Middle frontal gyrus (tissue), 1 donor: ENCODE measurements at regions not wholly inside any gene's neighbourhood (a gene's known extent, or its start where the extent isn't known, plus 50 kb on each side); places are given as distances from the start of the nearest gene placed in this dataset.
"Not testable (repeated sequence)": the region's sequence is repeated elsewhere in the genome, so short reads cannot be mapped to it uniquely, and the experiment has no call there.

Experiments used
- DNase-seq: peaks from one replicate; pipeline ENCODE4 v3.0.0-alpha.2; 2015; ENCODE audit warnings: low spot score; ENCODE audit errors: extremely low spot score

- no peak for DNase-seq
Measured at GRCh38 chr12:47610686-47611252, 95.1 kb downstream of the RPAP3 start.

GRCh38 chr12:47609806-47610205, 96.0 kb downstream of the RPAP3 start:
- DNase-seq, result no peak

GRCh38 chr12:47608671-47609070, 97.2 kb downstream of the RPAP3 start:
- not testable (repeated sequence) for DNase-seq

- DNase-seq, result no peak
Measured at GRCh38 chr12:47604221-47604873, 101.5 kb downstream of the RPAP3 start.

- DNase-seq, result no peak
Measured at GRCh38 chr12:47602949-47603558, 102.8 kb downstream of the RPAP3 start.

- no peak for DNase-seq
Measured at GRCh38 chr12:47602325-47602724, 103.5 kb downstream of the RPAP3 start.

GRCh38 chr12:47601071-47601470, 104.8 kb downstream of the RPAP3 start:
- DNase-seq, result no peak

GRCh38 chr12:47591795-47592194, 114.0 kb downstream of the RPAP3 start:
- DNase-seq, result no peak

- no peak for DNase-seq
Measured at GRCh38 chr12:47591361-47591791, 114.5 kb downstream of the RPAP3 start.

- no peak for DNase-seq
Measured at GRCh38 chr12:47590771-47591360, 115.0 kb downstream of the RPAP3 start.

GRCh38 chr12:47586952-47587669, 118.7 kb downstream of the RPAP3 start:
- no peak for DNase-seq

GRCh38 chr12:47585507-47585906, 120.3 kb downstream of the RPAP3 start:
- DNase-seq, result no peak

- DNase-seq, result no peak
Measured at GRCh38 chr12:47578836-47579235, 127.0 kb downstream of the RPAP3 start.

- DNase-seq, result no peak
Measured at GRCh38 chr12:47577206-47577989, 128.4 kb downstream of the RPAP3 start.

- peak; percentile 39 for DNase-seq
Measured at GRCh38 chr12:47576289-47576945, 129.4 kb downstream of the RPAP3 start.

GRCh38 chr12:47574252-47575021, 131.4 kb downstream of the RPAP3 start:
- DNase-seq, result no peak

GRCh38 chr12:47573146-47573659, 132.6 kb downstream of the RPAP3 start:
- DNase-seq, result no peak

GRCh38 chr12:47570151-47570550, 135.7 kb downstream of the RPAP3 start:
- no peak for DNase-seq

GRCh38 chr12:47562201-47562600, 143.6 kb downstream of the RPAP3 start:
- DNase-seq, result no peak
